Activated naive CD4-positive, alpha-beta T cell treated with Interleukin-2 at 50 U/mL for 16 hours (primary cell): ENCODE measurements at regions not wholly inside any gene's neighbourhood (a gene's known extent, or its start where the extent isn't known, plus 50 kb on each side); places are given as distances from the start of the nearest gene placed in this dataset.
"Not testable (repeated sequence)": the region's sequence is repeated elsewhere in the genome, so short reads cannot be mapped to it uniquely, and the experiment has no call there.

ENCODE experiments used
- DNase-seq: peaks from one replicate; pipeline ENCODE4 v3.0.0-alpha.2; 2020

- no peak for DNase-seq
These were observed 80.6 kb downstream of the MFSD1 start for GRCh38 chr3:158882445-158882844.

- DNase-seq = no peak
These were observed 94.9 kb downstream of the MFSD1 start for GRCh38 chr3:158896729-158897128.

- no peak for DNase-seq
These were observed 104.9 kb downstream of the MFSD1 start for GRCh38 chr3:158906749-158907148.

- no peak for DNase-seq
These were observed 106.4 kb downstream of the MFSD1 start for GRCh38 chr3:158908187-158908734.

GRCh38 chr3:158909870-158910269, 108.0 kb downstream of the MFSD1 start:
- no peak for DNase-seq

- DNase-seq = no peak
These were observed 109.7 kb downstream of the MFSD1 start for GRCh38 chr3:158911586-158911985.

GRCh38 chr3:158912188-158912587, 110.3 kb downstream of the MFSD1 start:
- no peak for DNase-seq

GRCh38 chr3:158912621-158913020, 110.8 kb downstream of the MFSD1 start:
- no peak for DNase-seq

- no peak for DNase-seq
These were observed 114.3 kb downstream of the MFSD1 start for GRCh38 chr3:158916111-158916510.

- DNase-seq = no peak
These were observed 116.2 kb downstream of the MFSD1 start for GRCh38 chr3:158918008-158918407.

- DNase-seq = no peak
These were observed 116.6 kb downstream of the MFSD1 start for GRCh38 chr3:158918451-158918850.

- DNase-seq = no peak
These were observed 118.5 kb downstream of the MFSD1 start for GRCh38 chr3:158920371-158920770.

GRCh38 chr3:158925021-158925420, 123.2 kb downstream of the MFSD1 start:
- no peak for DNase-seq

GRCh38 chr3:158925828-158926494, 124.1 kb downstream of the MFSD1 start:
- DNase-seq = no peak

- DNase-seq = no peak
These were observed 134.0 kb downstream of the MFSD1 start for GRCh38 chr3:158935846-158936245.

GRCh38 chr3:158936530-158937113, 134.8 kb downstream of the MFSD1 start:
- no peak for DNase-seq

GRCh38 chr3:158950178-158950901, 148.5 kb downstream of the MFSD1 start:
- DNase-seq = no peak

GRCh38 chr3:158953131-158953530, 151.3 kb downstream of the MFSD1 start:
- DNase-seq = no peak

GRCh38 chr3:158954420-158954819, 152.6 kb downstream of the MFSD1 start:
- no peak for DNase-seq

GRCh38 chr3:158957777-158958176, 155.9 kb downstream of the MFSD1 start:
- not testable (repeated sequence) for DNase-seq

- DNase-seq = no peak
These were observed 157.0 kb downstream of the MFSD1 start for GRCh38 chr3:158958873-158959272.

GRCh38 chr3:158961471-158961870, 159.6 kb downstream of the MFSD1 start:
- no peak for DNase-seq

- DNase-seq = no peak
These were observed 160.1 kb downstream of the MFSD1 start for GRCh38 chr3:158961911-158962310.

GRCh38 chr3:158970006-158970405, 168.2 kb downstream of the MFSD1 start:
- no peak for DNase-seq
